SK-N-SH (cell line): ENCODE measurements at regions not wholly inside any gene's neighbourhood (a gene's known extent, or its start where the extent isn't known, plus 50 kb on each side); places are given as distances from the start of the nearest gene placed in this dataset.

Experiments used
- CTCF ChIA-PET: fragments of 300-600, 350-600 bp; formaldehyde crosslinking; extraction: SDS; loops from one replicate; lab custom pipeline; 2021; lab: Yijun Ruan, JAX
- POLR2A ChIA-PET: fragments of 350-600 bp; sonication (Branson Sonifier 250); formaldehyde crosslinking; extraction: SDS; loops from one replicate; lab custom pipeline; 2020; ENCODE audit warnings: antibody characterized with exemption, inconsistent platforms; lab: Yijun Ruan, JAX
- DNase-seq: peaks from one replicate; pipeline ENCODE4 v3.0.0; 2012
- H2AFZ ChIP-seq: fragments of 200-600 bp; sonication (generic); 2 replicates; pipeline ENCODE4 v1.8.1; 2016; ENCODE audit warnings: antibody characterized with exemption, mild to moderate bottlenecking, low read depth
- H3F3A ChIP-seq: fragments of 200-600 bp; sonication (generic); replicated peaks from 2 replicates; pipeline ENCODE3; 2016; ENCODE audit warnings: antibody characterized with exemption, mild to moderate bottlenecking; ENCODE audit not compliant: insufficient read depth
- H3K27ac ChIP-seq, 2 experiments: fragments of 200-500 bp in 1 of 2; fragments of 200-600 bp in 1 of 2; sonication (Bioruptor generic) in 1 of 2; sonication (generic), shearing (Covaris generic) in 1 of 2; 2 replicates each; pipeline versions ENCODE4 v1.5.1 to v1.6.1; 2014 to 2016; ENCODE audit warnings: low read depth in 2 of 2, inconsistent platforms in 1 of 2, low read length in 1 of 2, mild to moderate bottlenecking in 1 of 2, mixed read lengths in 1 of 2
- H3K27me3 ChIP-seq: fragments of 200-600 bp; sonication (generic), shearing (Covaris generic); 2 replicates; pipeline ENCODE4 v1.6.1; 2016; ENCODE audit warnings: mixed run types; ENCODE audit not compliant: insufficient read depth
- H3K36me3 ChIP-seq, 2 experiments: fragments of 200-500 bp in 1 of 2; fragments of 200-600 bp in 1 of 2; sonication (Bioruptor generic) in 1 of 2; sonication (generic) in 1 of 2; replicated peaks in 1 of 2; 2 replicates each; pipeline versions ENCODE3 to v1.5.1; 2014 to 2016; ENCODE audit warnings: low read length in 1 of 2, mild to moderate bottlenecking in 1 of 2; ENCODE audit not compliant: insufficient read depth in 2 of 2, control insufficient read depth in 1 of 2
- H3K4me1 ChIP-seq, 2 experiments: fragments of 200-500 bp in 1 of 2; fragments of 200-600 bp in 1 of 2; sonication (Bioruptor generic) in 1 of 2; sonication (generic), shearing (Covaris generic) in 1 of 2; 2 replicates each; pipeline versions ENCODE4 v1.5.1 to v1.6.1; 2014 to 2016; ENCODE audit warnings: low read depth in 1 of 2, low read length in 1 of 2, mixed run types in 1 of 2; ENCODE audit not compliant: insufficient read depth in 2 of 2, control insufficient read depth in 1 of 2
- H3K4me2 ChIP-seq: fragments of 200-600 bp; sonication (generic), shearing (Covaris generic); 2 replicates; pipeline ENCODE4 v1.6.1; 2017; ENCODE audit warnings: mixed run types
- H3K4me3 ChIP-seq, 2 experiments: fragments of 200-500 bp in 1 of 2; fragments of 200-600 bp in 1 of 2; sonication (Bioruptor generic) in 1 of 2; sonication (generic), shearing (Covaris generic) in 1 of 2; 2 replicates each; pipeline versions ENCODE4 v1.5.1 to v1.8.1; 2014 to 2016; ENCODE audit warnings: low read depth in 2 of 2, inconsistent platforms in 1 of 2, low read length in 1 of 2, mild to moderate bottlenecking in 1 of 2, mixed read lengths in 1 of 2, moderate library complexity in 1 of 2
- H3K79me2 ChIP-seq: fragments of 200-600 bp; sonication (generic); 2 replicates; pipeline ENCODE4 v1.8.1; 2017; ENCODE audit warnings: mild to moderate bottlenecking; ENCODE audit not compliant: insufficient read depth
- H3K9ac ChIP-seq: fragments of 200-600 bp; sonication (generic); 2 replicates; pipeline ENCODE4 v1.6.1; 2017; ENCODE audit warnings: mixed run types
- H3K9me2 ChIP-seq: fragments of 200-600 bp; sonication (generic); 2 replicates; pipeline ENCODE4 v1.6.1; 2017; ENCODE audit warnings: mixed run types
- H3K9me3 ChIP-seq: fragments of 200-600 bp; sonication (generic); 2 replicates; pipeline ENCODE4 v1.6.1; 2017; ENCODE audit warnings: mixed run types, mild to moderate bottlenecking, moderate library complexity
- H4K20me1 ChIP-seq: fragments of 200-600 bp; sonication (generic); 2 replicates; pipeline ENCODE4 v1.6.1; 2017; ENCODE audit warnings: mild to moderate bottlenecking, mixed run types; ENCODE audit not compliant: insufficient read depth
- MEF2A ChIP-seq: IDR thresholded peaks from 2 replicates; pipeline ENCODE4 v1.4.0; 2012; ENCODE audit warnings: low read depth, borderline replicate concordance
- NRF1 ChIP-seq: IDR thresholded peaks from 2 replicates; pipeline ENCODE4 v1.6.1; 2012; ENCODE audit warnings: low read depth, mild to moderate bottlenecking, low read length
- PBX3 ChIP-seq: IDR thresholded peaks from 2 replicates; pipeline ENCODE4; 2012
- RCOR1 ChIP-seq: fragments of 150-350 bp; IDR thresholded peaks from 2 replicates; pipeline ENCODE4 v1.6.1; 2017; ENCODE audit warnings: antibody characterized with exemption, low read length
- RXRA ChIP-seq: IDR thresholded peaks from 2 replicates; pipeline ENCODE4 v1.4.0; 2012; ENCODE audit warnings: low read depth, mild to moderate bottlenecking, borderline replicate concordance
- SIN3A ChIP-seq: IDR thresholded peaks from 2 replicates; pipeline ENCODE4 v1.6.1; 2012; ENCODE audit warnings: low read depth, mild to moderate bottlenecking, low read length, moderate library complexity, borderline replicate concordance
- SMC3 ChIP-seq: IDR thresholded peaks from 2 replicates; pipeline ENCODE4 v1.6.1; 2012; ENCODE audit warnings: low read depth, low read length, improper control_type of control experiment
- YY1 ChIP-seq: IDR thresholded peaks from 2 replicates; pipeline ENCODE4 v1.4.0; 2012; ENCODE audit warnings: low read depth, mild to moderate bottlenecking
- WGBS: methylation state at CpG from one replicate; pipeline ENCODE4 v1.1.6; 2017; ENCODE audit warnings: low lambda C conversion rate; 5-methylcytosine and 5-hydroxymethylcytosine counted together
- TF ChIP-seq, protein P1 (sequence below): IDR thresholded peaks from 2 replicates; pipeline ENCODE4 v1.4.0; 2012; ENCODE audit warnings: low read depth
- TF ChIP-seq, protein P2 (sequence below): IDR thresholded peaks from 2 replicates; pipeline ENCODE4 v1.4.0; 2012; ENCODE audit warnings: low read depth, borderline replicate concordance
- TF ChIP-seq, protein P3 (sequence below): IDR thresholded peaks from 2 replicates; pipeline ENCODE4 v1.4.0; 2012; ENCODE audit warnings: low read depth, borderline replicate concordance
- TF ChIP-seq, protein P4 (sequence below): fragments of 150-350 bp; IDR thresholded peaks from 2 replicates; pipeline ENCODE4 v1.6.1; 2017; ENCODE audit warnings: antibody characterized with exemption, low read length, low read depth, borderline replicate concordance

GRCh38 chr1:208303743-208304712 lies 59.8 kb upstream of the PLXNA2 start:
- no peaks in the 10 kb centered on the region for H3K27me3 ChIP-seq
- H2AFZ ChIP-seq = no peak overlapping the region
- H3K4me1 ChIP-seq = no peaks in the 10 kb centered on the region; a peak in 1 of 4 replicates
- no peak for DNase-seq
- no peaks in the 10 kb centered on the region for H3K36me3 ChIP-seq
- no peak overlapping the region for H3K4me2 ChIP-seq
- ChIA-PET POLR2A (no interaction called here), CTCF (no interaction called here)
- no peaks in the 10 kb centered on the region for H3F3A ChIP-seq
- H4K20me1 ChIP-seq = no peaks in the 10 kb centered on the region
- no peak overlapping the region for H3K27ac ChIP-seq
- H3K4me3 ChIP-seq = no peak overlapping the region
- 49% methylated on average over 8 of the region's 8 CpGs for WGBS
- TF ChIP-seq RXRA = no peak
- TF ChIP-seq, protein P1, sequence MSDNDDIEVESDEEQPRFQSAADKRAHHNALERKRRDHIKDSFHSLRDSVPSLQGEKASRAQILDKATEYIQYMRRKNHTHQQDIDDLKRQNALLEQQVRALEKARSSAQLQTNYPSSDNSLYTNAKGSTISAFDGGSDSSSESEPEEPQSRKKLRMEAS = no peak
- no peak for TF ChIP-seq NRF1
- TF ChIP-seq, protein P2, sequence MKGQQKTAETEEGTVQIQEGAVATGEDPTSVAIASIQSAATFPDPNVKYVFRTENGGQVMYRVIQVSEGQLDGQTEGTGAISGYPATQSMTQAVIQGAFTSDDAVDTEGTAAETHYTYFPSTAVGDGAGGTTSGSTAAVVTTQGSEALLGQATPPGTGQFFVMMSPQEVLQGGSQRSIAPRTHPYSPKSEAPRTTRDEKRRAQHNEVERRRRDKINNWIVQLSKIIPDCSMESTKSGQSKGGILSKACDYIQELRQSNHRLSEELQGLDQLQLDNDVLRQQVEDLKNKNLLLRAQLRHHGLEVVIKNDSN = no peak
- no peaks in the 10 kb centered on the region for H3K9me2 ChIP-seq
- H3K9me3 ChIP-seq = no peaks in the 10 kb centered on the region
- H3K79me2 ChIP-seq = no peaks in the 10 kb centered on the region
- H3K9ac ChIP-seq = no peak overlapping the region

DNA sequence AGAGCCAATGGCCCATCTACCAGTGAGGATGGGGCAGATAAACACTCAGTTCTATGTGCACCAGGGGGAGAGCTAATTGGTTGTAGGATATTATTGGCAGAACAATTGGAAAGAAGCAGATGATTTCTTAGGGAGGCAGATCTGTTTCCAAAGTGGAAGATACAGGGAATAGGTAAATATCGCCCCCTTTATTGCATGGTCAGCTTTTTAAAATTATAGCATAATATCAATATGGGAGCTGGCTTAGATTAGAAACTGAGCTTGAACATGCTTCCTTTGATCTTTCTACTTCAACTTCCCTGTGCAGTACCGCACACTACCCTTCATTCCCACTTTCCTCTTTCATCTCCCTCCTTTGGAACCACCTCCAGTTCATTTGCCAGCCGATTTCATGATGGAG lies 64.0 kb upstream of the PLXNA2 start:
- CTCF ChIA-PET = interaction anchor here (1.4 kb wide), 1 partner anchor 17 kb away, joined by 5 read pairs; no protein-coding TSS in a partner anchor

More for the DNA sequence above, 64.0 kb upstream of the PLXNA2 start:
- Histone ChIP-seq H3K4me1 (no peaks in the 10 kb centered on the region), H3K36me3 (no peaks in the 10 kb centered on the region), H3K27me3 (no peaks in the 10 kb centered on the region), H4K20me1 (no peaks in the 10 kb centered on the region), H3K4me2 (no peak overlapping the region), H3F3A (no peaks in the 10 kb centered on the region), H3K4me3 (no peak overlapping the region), H3K9me2 (no peaks in the 10 kb centered on the region), H2AFZ (no peak overlapping the region), H3K27ac (no peak overlapping the region), H3K79me2 (no peaks in the 10 kb centered on the region), H3K9ac (no peak overlapping the region), H3K9me3 (no peaks in the 10 kb centered on the region)
- DNase-seq = no peak
- POLR2A ChIA-PET = no interaction called here
- 57% methylated on average over 3 of the region's 3 CpGs for WGBS
- TF ChIP-seq, protein P3, sequence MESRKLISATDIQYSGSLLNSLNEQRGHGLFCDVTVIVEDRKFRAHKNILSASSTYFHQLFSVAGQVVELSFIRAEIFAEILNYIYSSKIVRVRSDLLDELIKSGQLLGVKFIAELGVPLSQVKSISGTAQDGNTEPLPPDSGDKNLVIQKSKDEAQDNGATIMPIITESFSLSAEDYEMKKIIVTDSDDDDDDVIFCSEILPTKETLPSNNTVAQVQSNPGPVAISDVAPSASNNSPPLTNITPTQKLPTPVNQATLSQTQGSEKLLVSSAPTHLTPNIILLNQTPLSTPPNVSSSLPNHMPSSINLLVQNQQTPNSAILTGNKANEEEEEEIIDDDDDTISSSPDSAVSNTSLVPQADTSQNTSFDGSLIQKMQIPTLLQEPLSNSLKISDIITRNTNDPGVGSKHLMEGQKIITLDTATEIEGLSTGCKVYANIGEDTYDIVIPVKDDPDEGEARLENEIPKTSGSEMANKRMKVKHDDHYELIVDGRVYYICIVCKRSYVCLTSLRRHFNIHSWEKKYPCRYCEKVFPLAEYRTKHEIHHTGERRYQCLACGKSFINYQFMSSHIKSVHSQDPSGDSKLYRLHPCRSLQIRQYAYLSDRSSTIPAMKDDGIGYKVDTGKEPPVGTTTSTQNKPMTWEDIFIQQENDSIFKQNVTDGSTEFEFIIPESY = no peak
- TF ChIP-seq RCOR1 = no peak
- no peak for TF ChIP-seq SIN3A
- TF ChIP-seq SMC3 = no peak
- TF ChIP-seq MEF2A = no peak
- TF ChIP-seq, protein P4, sequence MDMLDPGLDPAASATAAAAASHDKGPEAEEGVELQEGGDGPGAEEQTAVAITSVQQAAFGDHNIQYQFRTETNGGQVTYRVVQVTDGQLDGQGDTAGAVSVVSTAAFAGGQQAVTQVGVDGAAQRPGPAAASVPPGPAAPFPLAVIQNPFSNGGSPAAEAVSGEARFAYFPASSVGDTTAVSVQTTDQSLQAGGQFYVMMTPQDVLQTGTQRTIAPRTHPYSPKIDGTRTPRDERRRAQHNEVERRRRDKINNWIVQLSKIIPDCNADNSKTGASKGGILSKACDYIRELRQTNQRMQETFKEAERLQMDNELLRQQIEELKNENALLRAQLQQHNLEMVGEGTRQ = no peak
- no peak for TF ChIP-seq RXRA
- no peak for TF ChIP-seq YY1
- no peak for TF ChIP-seq PBX3
